ENCODE measurements at regions not wholly inside any gene's neighbourhood (a gene's known extent, or its start where the extent isn't known, plus 50 kb on each side); places are given as distances from the start of the nearest gene placed in this dataset.

DNA sequence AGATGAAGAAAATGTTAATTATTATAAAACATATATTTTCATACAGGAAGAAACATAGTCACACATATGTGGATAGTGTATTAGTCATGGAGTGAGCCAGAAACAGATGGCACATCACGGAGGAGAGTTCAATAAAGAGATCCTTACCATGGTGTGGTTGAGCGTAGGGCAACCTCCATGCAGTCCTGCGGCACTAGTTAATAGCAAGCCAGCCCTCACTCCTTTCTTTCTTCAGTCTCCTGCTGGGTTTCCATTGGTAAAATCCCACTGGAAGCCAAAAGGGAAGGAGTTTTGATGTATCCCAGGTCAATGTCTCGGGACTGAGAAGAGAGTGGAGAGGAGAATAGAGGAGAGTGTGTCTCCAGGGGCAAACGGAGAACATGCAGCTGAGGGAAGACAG, 328.1 kb downstream of the NR4A2 start:
- DNase-seq (ENCODE audit: low spot score in 2 of 2) = no peak
- Histone ChIP-seq H3K27me3 (no peaks in the 10 kb centered on the region), H3K27ac (no peak overlapping the region), H3K4me3 (no peak overlapping the region), H3K4me1 (no peaks in the 10 kb centered on the region), H3K9me3 (no peaks in the 10 kb centered on the region), H3K36me3 (no peaks in the 10 kb centered on the region)
- intact Hi-C loops (cut with DNase I) = no loop called here
- TF ChIP-seq, protein P1, sequence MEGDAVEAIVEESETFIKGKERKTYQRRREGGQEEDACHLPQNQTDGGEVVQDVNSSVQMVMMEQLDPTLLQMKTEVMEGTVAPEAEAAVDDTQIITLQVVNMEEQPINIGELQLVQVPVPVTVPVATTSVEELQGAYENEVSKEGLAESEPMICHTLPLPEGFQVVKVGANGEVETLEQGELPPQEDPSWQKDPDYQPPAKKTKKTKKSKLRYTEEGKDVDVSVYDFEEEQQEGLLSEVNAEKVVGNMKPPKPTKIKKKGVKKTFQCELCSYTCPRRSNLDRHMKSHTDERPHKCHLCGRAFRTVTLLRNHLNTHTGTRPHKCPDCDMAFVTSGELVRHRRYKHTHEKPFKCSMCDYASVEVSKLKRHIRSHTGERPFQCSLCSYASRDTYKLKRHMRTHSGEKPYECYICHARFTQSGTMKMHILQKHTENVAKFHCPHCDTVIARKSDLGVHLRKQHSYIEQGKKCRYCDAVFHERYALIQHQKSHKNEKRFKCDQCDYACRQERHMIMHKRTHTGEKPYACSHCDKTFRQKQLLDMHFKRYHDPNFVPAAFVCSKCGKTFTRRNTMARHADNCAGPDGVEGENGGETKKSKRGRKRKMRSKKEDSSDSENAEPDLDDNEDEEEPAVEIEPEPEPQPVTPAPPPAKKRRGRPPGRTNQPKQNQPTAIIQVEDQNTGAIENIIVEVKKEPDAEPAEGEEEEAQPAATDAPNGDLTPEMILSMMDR (IDR thresholded peaks at IDR 0.05) = no peak

DNA sequence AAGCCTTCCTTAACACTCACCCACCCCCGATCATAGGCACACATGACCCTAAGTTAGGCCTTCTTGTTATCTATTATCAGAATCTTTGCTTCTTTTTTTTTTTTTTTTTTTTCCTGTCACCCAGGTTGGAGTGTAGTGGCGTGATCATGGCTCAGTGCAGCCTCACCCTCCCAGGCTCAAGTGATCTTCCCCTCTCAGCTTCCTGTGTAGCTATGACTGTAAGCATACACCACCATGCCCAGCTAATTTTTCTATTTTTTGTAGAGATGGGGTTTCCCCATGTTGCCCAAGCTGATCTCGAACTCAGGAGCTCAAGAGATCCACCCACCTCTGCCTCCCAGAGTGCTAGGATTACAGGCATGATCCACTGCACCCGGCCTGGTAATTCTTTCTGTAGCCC, 328.7 kb downstream of the NR4A2 start:
- intact Hi-C loops (cut with DNase I) = no loop called here
- H3K36me3 ChIP-seq = no peaks in the 10 kb centered on the region
- TF ChIP-seq, protein P1 (IDR thresholded peaks at IDR 0.05) = no peak
- no peaks in the 10 kb centered on the region for H3K27me3 ChIP-seq
- no peak for DNase-seq (ENCODE audit: low spot score in 2 of 2)
- H3K27ac ChIP-seq = no peak overlapping the region
- no peak overlapping the region for H3K4me3 ChIP-seq
- H3K9me3 ChIP-seq = no peaks in the 10 kb centered on the region
- no peaks in the 10 kb centered on the region for H3K4me1 ChIP-seq

DNA sequence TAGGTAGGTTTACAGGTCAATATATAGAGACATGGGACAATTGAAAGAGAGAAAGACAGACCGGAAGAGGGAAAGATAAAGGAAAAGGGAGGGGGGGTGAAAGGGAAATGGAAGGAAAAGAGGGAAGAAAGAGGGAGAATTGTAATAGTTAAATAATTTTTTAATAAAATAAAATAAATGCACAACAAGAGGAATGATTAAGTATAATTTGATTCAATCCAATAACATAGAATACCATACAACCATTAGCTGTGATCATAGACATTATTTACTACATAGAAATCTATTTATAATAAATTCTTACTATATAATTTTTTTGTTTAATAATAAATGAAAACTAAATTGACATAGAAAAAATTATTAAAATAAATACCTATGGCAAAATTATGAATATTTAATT, 330.7 kb downstream of the NR4A2 start:
- H3K4me3 ChIP-seq = no peak overlapping the region
- no peaks in the 10 kb centered on the region for H3K9me3 ChIP-seq
- TF ChIP-seq, protein P1 (IDR thresholded peaks at IDR 0.05) = no peak
- H3K27me3 ChIP-seq = no peaks in the 10 kb centered on the region
- H3K4me1 ChIP-seq = no peaks in the 10 kb centered on the region
- DNase-seq (ENCODE audit: low spot score in 2 of 2) = no peak
- no peak overlapping the region for H3K27ac ChIP-seq
- H3K36me3 ChIP-seq = no peaks in the 10 kb centered on the region
- intact Hi-C loops (cut with DNase I) = no loop called here

DNA sequence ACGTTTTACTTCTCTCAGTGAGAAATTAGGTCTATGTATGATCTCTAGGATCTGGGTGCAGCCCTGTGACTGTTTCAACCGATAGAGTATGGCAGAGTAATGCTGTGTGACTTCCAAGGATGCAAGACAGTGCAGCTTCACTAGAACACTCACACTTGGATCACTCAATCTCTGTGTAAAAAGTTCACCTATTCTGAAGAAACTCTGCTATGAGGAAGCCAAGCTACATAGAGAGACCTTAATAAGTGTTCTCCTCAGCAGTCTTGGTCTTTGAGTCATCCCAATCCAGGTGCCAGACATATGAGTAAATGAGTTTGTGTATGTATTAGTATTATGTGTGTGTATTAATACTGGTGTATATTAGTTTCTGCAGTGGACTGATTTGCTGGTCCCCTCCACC, 335.0 kb downstream of the NR4A2 start:
- intact Hi-C loops (cut with DNase I) = no loop called here
- Histone ChIP-seq H3K4me3 (no peak overlapping the region), H3K27ac (no peak overlapping the region), H3K27me3 (no peaks in the 10 kb centered on the region), H3K9me3 (no peaks in the 10 kb centered on the region), H3K36me3 (no peaks in the 10 kb centered on the region), H3K4me1 (no peaks in the 10 kb centered on the region)
- no peak for DNase-seq (ENCODE audit: low spot score in 2 of 2)
- TF ChIP-seq, protein P1 (IDR thresholded peaks at IDR 0.05) = no peak

DNA sequence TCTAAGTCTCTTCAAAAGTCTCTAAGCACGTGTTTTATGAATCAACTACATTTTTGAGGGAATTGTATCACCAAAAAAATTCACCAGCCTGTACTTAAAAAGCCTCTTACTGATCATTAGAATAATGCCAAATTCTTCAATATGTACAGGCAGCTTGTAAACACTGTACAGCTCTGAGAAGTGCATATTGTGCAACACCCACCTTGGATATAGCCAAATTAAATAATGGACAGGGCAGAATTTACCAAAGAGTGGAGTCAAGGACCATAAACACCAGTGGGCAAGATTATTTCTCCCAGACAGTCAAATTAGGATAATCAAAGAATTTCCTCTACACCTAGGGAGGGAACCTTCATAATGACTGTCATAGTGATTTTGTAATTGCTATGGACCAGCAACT, 338.2 kb downstream of the NR4A2 start:
- no peak for DNase-seq (ENCODE audit: low spot score in 2 of 2)
- TF ChIP-seq, protein P1 (IDR thresholded peaks at IDR 0.05) = no peak
- no peaks in the 10 kb centered on the region for H3K36me3 ChIP-seq
- H3K27ac ChIP-seq = no peak overlapping the region
- no peaks in the 10 kb centered on the region for H3K4me1 ChIP-seq
- no peak overlapping the region for H3K4me3 ChIP-seq
- intact Hi-C loops (cut with DNase I) = no loop called here
- H3K9me3 ChIP-seq = no peaks in the 10 kb centered on the region
- no peaks in the 10 kb centered on the region for H3K27me3 ChIP-seq

DNA sequence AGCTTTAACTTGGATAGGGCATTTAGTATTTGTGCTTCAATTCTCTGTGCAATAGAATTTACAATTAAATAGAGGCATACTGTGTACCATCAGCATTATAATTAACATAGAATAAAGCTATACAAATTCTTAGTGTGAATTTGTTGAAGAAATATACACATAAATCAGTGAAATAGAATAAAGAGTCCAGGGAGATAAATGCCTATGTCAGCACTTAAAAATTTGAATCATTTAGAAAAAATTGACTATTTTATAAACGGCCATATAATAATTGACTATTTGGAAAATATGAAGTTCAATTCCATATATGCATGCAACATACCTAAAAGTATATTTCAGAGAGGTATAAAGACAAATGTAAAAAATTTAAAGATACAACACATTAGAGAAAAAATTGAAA, 348.7 kb downstream of the NR4A2 start:
- Histone ChIP-seq H3K4me3 (no peak overlapping the region), H3K4me1 (no peaks in the 10 kb centered on the region), H3K36me3 (no peaks in the 10 kb centered on the region), H3K27me3 (no peaks in the 10 kb centered on the region), H3K9me3 (no peaks in the 10 kb centered on the region), H3K27ac (no peak overlapping the region)
- TF ChIP-seq, protein P1 (IDR thresholded peaks at IDR 0.05) = no peak
- intact Hi-C loops (cut with DNase I) = no loop called here
- no peak for DNase-seq (ENCODE audit: low spot score in 2 of 2)
